ENCODE measurements at regions not wholly inside any gene's neighbourhood (a gene's known extent, or its start where the extent isn't known, plus 50 kb on each side); places are given as distances from the start of the nearest gene placed in this dataset.

GRCh38 chr7:125664625-125665024, 735.0 kb upstream of the POT1 start:
- no peaks in the 10 kb centered on the region for H3K36me3 ChIP-seq (ENCODE audit: control insufficient read depth in 4 of 4, insufficient read depth in 4 of 4, low read length in 3 of 4)
- peaks cover 0 to 22% (median 10%) of the 10 kb centered on the region in 4 experiments for H3K4me1 ChIP-seq (ENCODE audit: control extremely low read depth in 1 of 4, control insufficient read depth in 4 of 4, insufficient read depth in 4 of 4, low read length in 3 of 4)
- ChIA-PET CTCF (interaction anchor here (1.1 kb wide), 1 partner anchor 619 kb away, joined by 3 read pairs; no protein-coding TSS in a partner anchor), POLR2A (interaction anchor here (0.7 kb wide), 1 partner anchor 52 kb away, joined by 4 read pairs; no protein-coding TSS in a partner anchor)
- H3K4me3 ChIP-seq (ENCODE audit: control insufficient read depth in 1 of 7, extremely low read depth in 1 of 7, insufficient read depth in 4 of 7, low read depth in 2 of 7, low read length in 6 of 7), result no peak overlapping the region
- WGBS (ENCODE audit: insufficient coverage), result no CpG with 5 or more reads among the region's 1 CpG
- DNase-seq, result no peak
- no peak overlapping the region for H3K27ac ChIP-seq (ENCODE audit: insufficient read depth in 1 of 2, low read depth in 1 of 2, low read length in 2 of 2, poor library complexity in 1 of 2, severe bottlenecking in 2 of 2)
- H3K27me3 ChIP-seq (replicated peaks in 2 of 5; ENCODE audit: control insufficient read depth in 4 of 5, insufficient read depth in 5 of 5, low read length in 4 of 5), result no peaks in the 10 kb centered on the region
- H3K9me3 ChIP-seq (ENCODE audit: control extremely low read depth in 1 of 5, control insufficient read depth in 4 of 5, insufficient read depth in 2 of 5, low read depth in 1 of 5, low read length in 4 of 5), result peaks cover 0 to 2% (median 0%) of the 10 kb centered on the region in 5 experiments

GRCh38 chr7:125663961-125664360, 734.3 kb upstream of the POT1 start:
- POLR2A ChIA-PET, result no interaction called here
- no peak for DNase-seq
- H3K9me3 ChIP-seq (ENCODE audit: control extremely low read depth in 1 of 5, control insufficient read depth in 4 of 5, insufficient read depth in 2 of 5, low read depth in 1 of 5, low read length in 4 of 5), result peaks cover 0 to 2% (median 0%) of the 10 kb centered on the region in 5 experiments
- peaks cover 0 to 22% (median 10%) of the 10 kb centered on the region in 4 experiments for H3K4me1 ChIP-seq (ENCODE audit: control extremely low read depth in 1 of 4, control insufficient read depth in 4 of 4, insufficient read depth in 4 of 4, low read length in 3 of 4)
- no peaks in the 10 kb centered on the region for H3K36me3 ChIP-seq (ENCODE audit: control insufficient read depth in 4 of 4, insufficient read depth in 4 of 4, low read length in 3 of 4)
- no peak overlapping the region for H3K27ac ChIP-seq (ENCODE audit: insufficient read depth in 1 of 2, low read depth in 1 of 2, low read length in 2 of 2, poor library complexity in 1 of 2, severe bottlenecking in 2 of 2)
- 92% methylated on average over 2 of the region's 3 CpGs for WGBS (ENCODE audit: insufficient coverage)
- CTCF ChIA-PET, result no interaction called here
- no peaks in the 10 kb centered on the region for H3K27me3 ChIP-seq (replicated peaks in 2 of 5; ENCODE audit: control insufficient read depth in 4 of 5, insufficient read depth in 5 of 5, low read length in 4 of 5)
- H3K4me3 ChIP-seq (ENCODE audit: control insufficient read depth in 1 of 7, extremely low read depth in 1 of 7, insufficient read depth in 4 of 7, low read depth in 2 of 7, low read length in 6 of 7), result no peak overlapping the region

- 13% methylated on average over 2 of the region's 3 CpGs for WGBS (ENCODE audit: insufficient coverage)
- Histone ChIP-seq H3K9me3 (ENCODE audit: control extremely low read depth in 1 of 5, control insufficient read depth in 4 of 5, insufficient read depth in 2 of 5, low read depth in 1 of 5, low read length in 4 of 5) (peaks cover 0 to 2% (median 0%) of the 10 kb centered on the region in 5 experiments), H3K4me3 (ENCODE audit: control insufficient read depth in 1 of 7, extremely low read depth in 1 of 7, insufficient read depth in 4 of 7, low read depth in 2 of 7, low read length in 6 of 7) (no peak overlapping the region), H3K36me3 (ENCODE audit: control insufficient read depth in 4 of 4, insufficient read depth in 4 of 4, low read length in 3 of 4) (no peaks in the 10 kb centered on the region), H3K27me3 (replicated peaks in 2 of 5; ENCODE audit: control insufficient read depth in 4 of 5, insufficient read depth in 5 of 5, low read length in 4 of 5) (no peaks in the 10 kb centered on the region), H3K4me1 (ENCODE audit: control extremely low read depth in 1 of 4, control insufficient read depth in 4 of 4, insufficient read depth in 4 of 4, low read length in 3 of 4) (peaks cover 0 to 22% (median 10%) of the 10 kb centered on the region in 4 experiments), H3K27ac (ENCODE audit: insufficient read depth in 1 of 2, low read depth in 1 of 2, low read length in 2 of 2, poor library complexity in 1 of 2, severe bottlenecking in 2 of 2) (peak overlapping the region in 1 of 2 experiments; percentile 47)
- ChIA-PET POLR2A (no interaction called here), CTCF (interaction anchor here (1.3 kb wide), 1 partner anchor 334 kb away, joined by 3 read pairs; no protein-coding TSS in a partner anchor)
- peak; percentile 76 to 98 (median 97) for DNase-seq
Observed at GRCh38 chr7:125661677-125662076, 732.1 kb upstream of the POT1 start.

GRCh38 chr7:125661006-125661405, 731.4 kb upstream of the POT1 start:
- peak overlapping the region in 1 of 7 experiments; percentile 11 for H3K4me3 ChIP-seq (ENCODE audit: control insufficient read depth in 1 of 7, extremely low read depth in 1 of 7, insufficient read depth in 4 of 7, low read depth in 2 of 7, low read length in 6 of 7)
- peaks cover 0 to 2% (median 0%) of the 10 kb centered on the region in 5 experiments for H3K9me3 ChIP-seq (ENCODE audit: control extremely low read depth in 1 of 5, control insufficient read depth in 4 of 5, insufficient read depth in 2 of 5, low read depth in 1 of 5, low read length in 4 of 5)
- H3K36me3 ChIP-seq (ENCODE audit: control insufficient read depth in 4 of 4, insufficient read depth in 4 of 4, low read length in 3 of 4), result no peaks in the 10 kb centered on the region
- 51% methylated on average over 3 of the region's 3 CpGs for WGBS (ENCODE audit: insufficient coverage)
- DNase-seq, result peak in 2 of 3 donors; percentile 59 to 68
- POLR2A ChIA-PET, result no interaction called here
- H3K27ac ChIP-seq (ENCODE audit: insufficient read depth in 1 of 2, low read depth in 1 of 2, low read length in 2 of 2, poor library complexity in 1 of 2, severe bottlenecking in 2 of 2), result peak overlapping the region; percentile 12 to 47
- no peaks in the 10 kb centered on the region for H3K27me3 ChIP-seq (replicated peaks in 2 of 5; ENCODE audit: control insufficient read depth in 4 of 5, insufficient read depth in 5 of 5, low read length in 4 of 5)
- CTCF ChIA-PET, result interaction anchor here (1.2 to 1.3 kb wide), 2 partner anchors 187 to 333 kb away, joined by 3 read pairs; no protein-coding TSS in a partner anchor
- H3K4me1 ChIP-seq (ENCODE audit: control extremely low read depth in 1 of 4, control insufficient read depth in 4 of 4, insufficient read depth in 4 of 4, low read length in 3 of 4), result peaks cover 0 to 22% (median 10%) of the 10 kb centered on the region in 4 experiments

DNA sequence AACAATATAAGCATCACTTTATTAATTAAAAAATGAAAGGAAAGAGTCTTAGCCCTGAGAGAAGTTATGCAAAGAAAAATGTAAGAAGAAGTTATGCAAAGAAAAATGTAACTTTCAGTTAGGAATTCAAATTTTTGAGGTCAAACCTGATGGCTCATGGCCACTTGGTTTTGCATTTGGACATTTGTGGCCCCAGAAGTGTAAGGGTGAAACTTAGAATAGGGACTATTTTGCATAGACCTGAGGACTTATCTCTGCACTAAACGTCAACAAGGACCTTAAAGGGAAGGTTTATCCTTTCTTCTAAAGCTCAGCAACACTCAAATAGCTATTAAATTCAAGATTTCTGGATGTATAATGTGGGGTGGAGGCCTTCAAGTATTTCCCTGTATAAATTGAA, 724.5 kb upstream of the POT1 start:
- Histone ChIP-seq H3K4me3 (ENCODE audit: control insufficient read depth in 1 of 7, extremely low read depth in 1 of 7, insufficient read depth in 4 of 7, low read depth in 2 of 7, low read length in 6 of 7) (no peak overlapping the region), H3K9me3 (ENCODE audit: control extremely low read depth in 1 of 5, control insufficient read depth in 4 of 5, insufficient read depth in 2 of 5, low read depth in 1 of 5, low read length in 4 of 5) (no peaks in the 10 kb centered on the region), H3K27ac (ENCODE audit: insufficient read depth in 1 of 2, low read depth in 1 of 2, low read length in 2 of 2, poor library complexity in 1 of 2, severe bottlenecking in 2 of 2) (no peak overlapping the region), H3K36me3 (ENCODE audit: control insufficient read depth in 4 of 4, insufficient read depth in 4 of 4, low read length in 3 of 4) (no peaks in the 10 kb centered on the region), H3K4me1 (ENCODE audit: control extremely low read depth in 1 of 4, control insufficient read depth in 4 of 4, insufficient read depth in 4 of 4, low read length in 3 of 4) (no peaks in the 10 kb centered on the region), H3K27me3 (replicated peaks in 2 of 5; ENCODE audit: control insufficient read depth in 4 of 5, insufficient read depth in 5 of 5, low read length in 4 of 5) (no peaks in the 10 kb centered on the region)
- no CpG with 5 or more reads among the region's 1 CpG for WGBS (ENCODE audit: insufficient coverage)
- CTCF ChIA-PET, result no interaction called here
- POLR2A ChIA-PET, result no interaction called here
- no peak for DNase-seq

DNA sequence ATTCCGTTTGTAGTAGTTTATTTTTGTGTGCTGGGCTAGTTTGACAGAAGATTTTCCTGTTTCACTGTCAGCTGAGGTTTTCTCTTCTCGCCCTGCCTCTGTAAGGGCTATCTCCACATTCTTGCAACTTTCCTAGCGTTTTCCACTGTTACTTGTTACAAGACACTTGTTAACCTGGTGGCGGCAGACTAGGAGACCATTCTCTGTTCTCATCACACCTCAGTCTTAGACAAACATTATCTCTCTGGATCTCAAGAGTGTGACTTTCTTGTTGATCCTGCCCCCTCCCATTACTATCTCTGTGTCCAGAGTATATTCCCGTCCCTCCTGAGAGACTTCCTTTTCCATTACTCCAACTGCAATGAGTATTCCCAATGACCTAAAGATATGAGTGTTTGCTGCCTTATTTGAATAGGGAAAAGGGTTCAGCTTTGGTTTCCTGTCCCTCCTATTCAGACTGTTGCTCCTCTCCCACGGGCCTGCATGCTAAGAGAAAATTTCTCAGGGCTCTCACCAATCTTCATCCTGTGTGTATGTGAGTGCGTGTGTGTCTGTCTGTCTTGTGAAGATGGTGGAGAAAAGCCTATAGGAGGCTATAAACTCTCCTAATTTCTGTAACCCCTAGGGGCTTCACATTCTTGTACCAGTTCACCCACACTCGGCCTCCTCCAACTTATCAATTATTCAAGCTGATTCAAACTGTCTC, 722.4 kb upstream of the POT1 start:
- DNase-seq, result no peak
- Histone ChIP-seq H3K36me3 (ENCODE audit: control insufficient read depth in 4 of 4, insufficient read depth in 4 of 4, low read length in 3 of 4) (no peaks in the 10 kb centered on the region), H3K4me1 (ENCODE audit: control extremely low read depth in 1 of 4, control insufficient read depth in 4 of 4, insufficient read depth in 4 of 4, low read length in 3 of 4) (no peaks in the 10 kb centered on the region), H3K9me3 (ENCODE audit: control extremely low read depth in 1 of 5, control insufficient read depth in 4 of 5, insufficient read depth in 2 of 5, low read depth in 1 of 5, low read length in 4 of 5) (no peaks in the 10 kb centered on the region), H3K4me3 (ENCODE audit: control insufficient read depth in 1 of 7, extremely low read depth in 1 of 7, insufficient read depth in 4 of 7, low read depth in 2 of 7, low read length in 6 of 7) (no peak overlapping the region), H3K27ac (ENCODE audit: insufficient read depth in 1 of 2, low read depth in 1 of 2, low read length in 2 of 2, poor library complexity in 1 of 2, severe bottlenecking in 2 of 2) (no peak overlapping the region), H3K27me3 (replicated peaks in 2 of 5; ENCODE audit: control insufficient read depth in 4 of 5, insufficient read depth in 5 of 5, low read length in 4 of 5) (no peaks in the 10 kb centered on the region)
- 95% methylated on average over 4 of the region's 8 CpGs for whole genome bisulfite sequencing (ENCODE audit: insufficient coverage)
- ChIA-PET POLR2A (no interaction called here), CTCF (no interaction called here)

DNA sequence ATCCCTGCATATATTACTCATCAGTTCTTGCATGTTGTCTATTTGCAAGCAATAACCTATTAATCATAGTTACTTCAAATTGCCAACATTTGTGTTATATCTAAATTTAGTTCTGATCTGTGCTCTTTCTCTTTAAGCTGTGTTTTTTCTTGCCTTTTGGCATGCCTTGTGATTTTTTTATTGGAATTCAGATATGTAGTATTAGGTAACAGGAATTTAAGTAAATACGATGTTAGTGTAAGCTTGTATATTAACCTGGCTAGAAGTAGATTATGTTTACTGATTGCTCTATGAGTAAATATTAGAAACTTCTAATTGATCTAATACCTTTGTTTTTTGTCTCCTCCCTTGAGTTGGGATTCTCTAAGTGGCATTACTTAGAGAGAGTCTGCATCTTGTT, 718.9 kb upstream of the POT1 start:
- Histone ChIP-seq H3K9me3 (ENCODE audit: control extremely low read depth in 1 of 5, control insufficient read depth in 4 of 5, insufficient read depth in 2 of 5, low read depth in 1 of 5, low read length in 4 of 5) (no peaks in the 10 kb centered on the region), H3K27me3 (replicated peaks in 2 of 5; ENCODE audit: control insufficient read depth in 4 of 5, insufficient read depth in 5 of 5, low read length in 4 of 5) (no peaks in the 10 kb centered on the region), H3K4me1 (ENCODE audit: control extremely low read depth in 1 of 4, control insufficient read depth in 4 of 4, insufficient read depth in 4 of 4, low read length in 3 of 4) (no peaks in the 10 kb centered on the region), H3K27ac (ENCODE audit: insufficient read depth in 1 of 2, low read depth in 1 of 2, low read length in 2 of 2, poor library complexity in 1 of 2, severe bottlenecking in 2 of 2) (no peak overlapping the region), H3K4me3 (ENCODE audit: control insufficient read depth in 1 of 7, extremely low read depth in 1 of 7, insufficient read depth in 4 of 7, low read depth in 2 of 7, low read length in 6 of 7) (no peak overlapping the region), H3K36me3 (ENCODE audit: control insufficient read depth in 4 of 4, insufficient read depth in 4 of 4, low read length in 3 of 4) (no peaks in the 10 kb centered on the region)
- no peak for DNase-seq
- no CpG with 5 or more reads among the region's 1 CpG for WGBS (ENCODE audit: insufficient coverage)
- ChIA-PET CTCF (no interaction called here), POLR2A (interaction anchor here (0.6 kb wide), 1 partner anchor 20 kb away, joined by 3 read pairs; no protein-coding TSS in a partner anchor)
